HepG2 (cell line): ENCODE measurements at regions not wholly inside any gene's neighbourhood (a gene's known extent, or its start where the extent isn't known, plus 50 kb on each side); places are given as distances from the start of the nearest gene placed in this dataset.
A peak's percentile ranks its signal among the peaks of the same experiment; 100 is the strongest.

ENCODE experiments used
- FOXP1 ChIP-seq, 2 experiments: fragments of 450-650 bp in 1 of 2; IDR thresholded peaks; 2 replicates each; pipeline ENCODE4 v1.6.1; 2017 to 2018; ENCODE audit warnings: antibody characterized with exemption in 1 of 2
- GPBP1L1 ChIP-seq: sonication (generic); formaldehyde crosslinking; IDR thresholded peaks from 2 replicates; pipeline ENCODE4 v1.5.0; 2020; ENCODE audit warnings: mild to moderate bottlenecking, missing genetic modification reagents
- HDAC6 ChIP-seq: fragments of 200-600 bp; sonication (generic); IDR thresholded peaks from 2 replicates; pipeline ENCODE4 v1.7.0; 2017; ENCODE audit warnings: mild to moderate bottlenecking, antibody characterized with exemption, low read length, low read depth
- HHEX ChIP-seq: IDR thresholded peaks from 2 replicates; pipeline ENCODE4 v1.6.1; 2016; ENCODE audit warnings: control low read depth
- HMG20A ChIP-seq: IDR thresholded peaks from 2 replicates; pipeline ENCODE4 v1.6.1; 2016; ENCODE audit warnings: borderline replicate concordance
- KLF15 ChIP-seq: sonication (generic); formaldehyde crosslinking; IDR thresholded peaks from 2 replicates; pipeline ENCODE4 v1.8.1; 2023; ENCODE audit warnings: borderline replicate concordance, mild to moderate bottlenecking, inconsistent platforms, missing genetic modification reagents, mixed read lengths
- MED8 ChIP-seq: sonication (generic); formaldehyde crosslinking; IDR thresholded peaks from 2 replicates; pipeline ENCODE4 v1.8.1; 2023; ENCODE audit warnings: mild to moderate bottlenecking, missing genetic modification reagents; ENCODE audit not compliant: insufficient replicate concordance
- NFE2L2 ChIP-seq: fragments of 150-350 bp; IDR thresholded peaks from 2 replicates; pipeline ENCODE4 v1.6.1; 2014; ENCODE audit warnings: low read length
- NR1H2 ChIP-seq: sonication (generic); formaldehyde crosslinking; IDR thresholded peaks from 2 replicates; pipeline ENCODE4 v1.8.1; 2022; ENCODE audit warnings: low read depth, missing genetic modification reagents, borderline replicate concordance
- RNF2 ChIP-seq: fragments of 450-650 bp; conservative IDR thresholded peaks from 2 replicates; pipeline ENCODE4 v1.6.1; 2016; ENCODE audit warnings: low read depth
- SKIL ChIP-seq: sonication (generic); formaldehyde crosslinking; IDR thresholded peaks from 2 replicates; pipeline ENCODE4 v1.8.0; 2022; ENCODE audit warnings: missing genetic modification reagents, mild to moderate bottlenecking, moderate library complexity, borderline replicate concordance
- SMC3 ChIP-seq: IDR thresholded peaks from 2 replicates; pipeline ENCODE4 v1.6.1; 2011; ENCODE audit warnings: low read length, improper control_type of control experiment
- SOX6 ChIP-seq, 2 experiments: fragments of 450-650 bp in 1 of 2; sonication (generic) in 1 of 2; formaldehyde crosslinking in 1 of 2; IDR thresholded peaks; 2 replicates each; pipeline versions ENCODE4 v1.4.0 to v1.6.1; 2017 to 2020; ENCODE audit warnings: antibody characterized with exemption in 1 of 2, mild to moderate bottlenecking in 1 of 2, missing genetic modification reagents in 1 of 2
- ZBTB7A ChIP-seq: sonication (generic); formaldehyde crosslinking; IDR thresholded peaks from 2 replicates; pipeline ENCODE4 v1.8.0; 2022; ENCODE audit warnings: mild to moderate bottlenecking, missing genetic modification reagents
- ZFX ChIP-seq: sonication (generic); formaldehyde crosslinking; IDR thresholded peaks from 2 replicates; pipeline ENCODE4 v1.4.0; 2020; ENCODE audit warnings: mild to moderate bottlenecking, low read depth, missing genetic modification reagents, moderate library complexity
- ZNF24 ChIP-seq: fragments of 450-650 bp; IDR thresholded peaks from 2 replicates; pipeline ENCODE4 v1.6.1; 2017; ENCODE audit warnings: antibody characterized with exemption, mild to moderate bottlenecking
- ZNF574 ChIP-seq: sonication (generic); formaldehyde crosslinking; IDR thresholded peaks from 2 replicates; pipeline ENCODE4 v1.4.0; 2020; ENCODE audit warnings: missing genetic modification reagents
- ZNF598 ChIP-seq: sonication (generic); formaldehyde crosslinking; IDR thresholded peaks from 2 replicates; pipeline ENCODE4 v1.5.1; 2020; ENCODE audit warnings: mild to moderate bottlenecking, missing genetic modification reagents, borderline replicate concordance
- ZNF616 ChIP-seq: sonication (generic); formaldehyde crosslinking; IDR thresholded peaks from 2 replicates; pipeline ENCODE4 v1.5.0; 2020; ENCODE audit warnings: low read depth, mild to moderate bottlenecking, missing genetic modification reagents
- ZNF75D ChIP-seq: sonication (generic); formaldehyde crosslinking; IDR thresholded peaks from 2 replicates; pipeline ENCODE4 v1.8.1; 2023; ENCODE audit warnings: missing genetic modification reagents, mild to moderate bottlenecking, borderline replicate concordance

- TF ChIP-seq ZNF574: no peak
- no peak for TF ChIP-seq ZNF616 (CRISPR knock-in tag)
- TF ChIP-seq NR1H2 (CRISPR knock-in tag): no peak
- no peak for TF ChIP-seq FOXP1 (IDR thresholded peaks at IDR 0.05)
- peak; percentile 77 for TF ChIP-seq FOXP1 (CRISPR knock-in tag; IDR thresholded peaks at IDR 0.05)
- TF ChIP-seq HMG20A (CRISPR knock-in tag): peak; percentile 89; the same call in 1 of the 2 replicates
- no peak for TF ChIP-seq SMC3
- no peak for TF ChIP-seq SOX6 (IDR thresholded peaks at IDR 0.05)
- TF ChIP-seq SOX6 (CRISPR knock-in tag; IDR thresholded peaks at IDR 0.05): peak; percentile 71
- no peak for TF ChIP-seq RNF2
- no peak for TF ChIP-seq ZNF598 (CRISPR knock-in tag)
- no peak for TF ChIP-seq GPBP1L1 (CRISPR knock-in tag)
- no peak for TF ChIP-seq ZNF24
- peak; percentile 63; the same call in 1 of the 2 replicates for TF ChIP-seq SKIL (CRISPR knock-in tag)
- TF ChIP-seq NFE2L2: no peak
- no peak for TF ChIP-seq KLF15
- no peak for TF ChIP-seq ZNF75D (CRISPR knock-in tag)
- no peak for TF ChIP-seq MED8 (CRISPR knock-in tag)
- no peak for TF ChIP-seq ZBTB7A (CRISPR knock-in tag)
- peak; percentile 39; the same call in 1 of the 2 replicates for TF ChIP-seq HHEX (CRISPR knock-in tag)
- no peak for TF ChIP-seq ZFX
- no peak for TF ChIP-seq HDAC6
Measured at GRCh38 chr1:5430911-5431697, 561.1 kb downstream of the NPHP4 start (continued).
